CD4-positive, CD25-positive, alpha-beta regulatory T cell (primary cell): ENCODE measurements at regions not wholly inside any gene's neighbourhood (a gene's known extent, or its start where the extent isn't known, plus 50 kb on each side); places are given as distances from the start of the nearest gene placed in this dataset.

Source experiments
- ATAC-seq, 2 donors: fragments of 150-1000 bp; cut with Tn5 transposase; one replicate each; pipeline ENCODE4 v1.10.0; 2021; ENCODE audit warnings: low read depth in 2 of 2, moderate number of reproducible peaks in 2 of 2, moderate library complexity in 1 of 2
- DNase-seq, 3 donors: peaks; one replicate each; pipeline versions ENCODE4 v3.0.0 to v3.0.0-alpha.2; 2012 to 2022; ENCODE audit warnings: mixed read lengths in 1 of 3
- H3K27ac ChIP-seq: one replicate; pipeline ENCODE4 v1.7.0; 2013; ENCODE audit warnings: mild to moderate bottlenecking, low read length; ENCODE audit not compliant: insufficient read depth, poor library complexity, severe bottlenecking
- H3K27me3 ChIP-seq: one replicate; pipeline ENCODE4 v1.7.0; 2013; ENCODE audit warnings: low read length; ENCODE audit not compliant: control insufficient read depth, insufficient read depth
- H3K36me3 ChIP-seq: one replicate; pipeline ENCODE4 v1.7.0; 2013; ENCODE audit warnings: mild to moderate bottlenecking, low read length, moderate library complexity; ENCODE audit not compliant: control insufficient read depth, insufficient read depth
- H3K4me1 ChIP-seq: 2 replicates; pipeline ENCODE4 v1.7.0; 2013; ENCODE audit warnings: mild to moderate bottlenecking, low read length; ENCODE audit not compliant: insufficient read depth, control insufficient read depth, poor library complexity, severe bottlenecking
- H3K4me3 ChIP-seq: one replicate; pipeline ENCODE4 v1.7.0; 2013; ENCODE audit warnings: low read depth, mild to moderate bottlenecking, low read length, moderate library complexity
- H3K9me3 ChIP-seq, 2 experiments: 1 replicate in 1 of 2; 2 replicates in 1 of 2; pipeline ENCODE4 v1.7.0; 2013; ENCODE audit warnings: low read length in 2 of 2, mild to moderate bottlenecking in 1 of 2, moderate library complexity in 1 of 2; ENCODE audit not compliant: control insufficient read depth in 2 of 2
- H3K27ac Mint-ChIP-seq, 3 donors: one replicate each; pipeline ENCODE4 v1.8.0; 2020 to 2022; ENCODE audit warnings: mild to moderate bottlenecking in 3 of 3, mixed read lengths in 3 of 3, moderate library complexity in 2 of 3
- H3K27me3 Mint-ChIP-seq: one replicate; pipeline ENCODE4 v1.8.0; 2022; ENCODE audit warnings: mild to moderate bottlenecking, mixed read lengths
- H3K36me3 Mint-ChIP-seq: one replicate; pipeline ENCODE4 v1.8.0; 2020; ENCODE audit warnings: mixed read lengths
- H3K4me1 Mint-ChIP-seq, 4 donors: one replicate each; pipeline ENCODE4 v1.8.0; 2020 to 2022; ENCODE audit warnings: mixed read lengths in 4 of 4, mild to moderate bottlenecking in 1 of 4
- H3K4me3 Mint-ChIP-seq, 4 donors: one replicate each; pipeline ENCODE4 v1.8.0; 2020 to 2022; ENCODE audit warnings: mild to moderate bottlenecking in 4 of 4, mixed read lengths in 4 of 4, moderate library complexity in 3 of 4
- H3K9me3 Mint-ChIP-seq, 7 donors: one replicate each; pipeline ENCODE4 v1.8.0; 2020 to 2022; ENCODE audit warnings: mixed read lengths in 7 of 7, mild to moderate bottlenecking in 3 of 7, moderate library complexity in 2 of 7

GRCh38 chr20:60506061-60506460, 547.8 kb downstream of the CDH26 start:
- Mint-ChIP-seq H3K27ac (no peak overlapping the region), H3K27me3 (peaks cover 10% of the 10 kb centered on the region), H3K4me3 (no peak overlapping the region), H3K36me3 (no peaks in the 10 kb centered on the region), H3K4me1 (no peaks in the 10 kb centered on the region), H3K9me3 (peaks cover 0 to 4% (median 0%) of the 10 kb centered on the region in 7 donors)
- Histone ChIP-seq H3K4me3 (no peak overlapping the region), H3K27me3 (peaks cover 2% of the 10 kb centered on the region), H3K27ac (no peak overlapping the region), H3K36me3 (no peaks in the 10 kb centered on the region), H3K9me3 (no peaks in the 10 kb centered on the region), H3K4me1 (no peaks in the 10 kb centered on the region)
- DNase-seq (no peak), ATAC-seq (no peak)

GRCh38 chr20:60507087-60507694, 549.0 kb downstream of the CDH26 start:
- no peaks in the 10 kb centered on the region for H3K36me3 ChIP-seq
- H3K36me3 Mint-ChIP-seq = no peaks in the 10 kb centered on the region
- H3K27ac ChIP-seq = no peak overlapping the region
- H3K9me3 Mint-ChIP-seq = peaks cover 0 to 4% (median 0%) of the 10 kb centered on the region in 7 donors
- DNase-seq (no peak), ATAC-seq (no peak)
- H3K9me3 ChIP-seq = no peaks in the 10 kb centered on the region
- no peaks in the 10 kb centered on the region for H3K4me1 Mint-ChIP-seq
- no peak overlapping the region for H3K4me3 ChIP-seq
- H3K4me3 Mint-ChIP-seq = no peak overlapping the region
- no peaks in the 10 kb centered on the region for H3K4me1 ChIP-seq
- H3K27ac Mint-ChIP-seq = peak overlapping the region in 1 of 3 donors; percentile 34
- H3K27me3 ChIP-seq = peaks cover 2% of the 10 kb centered on the region
- peaks cover 10% of the 10 kb centered on the region for H3K27me3 Mint-ChIP-seq

GRCh38 chr20:60509407-60509806, 551.2 kb downstream of the CDH26 start:
- Mint-ChIP-seq H3K27me3 (peaks cover 10% of the 10 kb centered on the region), H3K27ac (no peak overlapping the region), H3K36me3 (no peaks in the 10 kb centered on the region), H3K4me3 (no peak overlapping the region), H3K9me3 (peaks cover 0 to 4% (median 1%) of the 10 kb centered on the region in 7 donors), H3K4me1 (no peaks in the 10 kb centered on the region)
- H3K4me1 ChIP-seq = no peaks in the 10 kb centered on the region
- no peaks in the 10 kb centered on the region for H3K36me3 ChIP-seq
- H3K27ac ChIP-seq = no peak overlapping the region
- no peak for ATAC-seq
- H3K27me3 ChIP-seq = peaks cover 2% of the 10 kb centered on the region
- no peak overlapping the region for H3K4me3 ChIP-seq
- no peaks in the 10 kb centered on the region for H3K9me3 ChIP-seq
- DNase-seq = no peak

- Mint-ChIP-seq H3K4me1 (no peaks in the 10 kb centered on the region), H3K4me3 (no peak overlapping the region), H3K9me3 (peaks cover 0 to 5% (median 1%) of the 10 kb centered on the region in 7 donors), H3K27ac (no peak overlapping the region), H3K27me3 (peaks cover 10% of the 10 kb centered on the region), H3K36me3 (no peaks in the 10 kb centered on the region)
- H3K27ac ChIP-seq = no peak overlapping the region
- DNase-seq (no peak), ATAC-seq (no peak)
- no peaks in the 10 kb centered on the region for H3K27me3 ChIP-seq
- H3K36me3 ChIP-seq = no peaks in the 10 kb centered on the region
- H3K9me3 ChIP-seq = no peaks in the 10 kb centered on the region
- no peaks in the 10 kb centered on the region for H3K4me1 ChIP-seq
- H3K4me3 ChIP-seq = no peak overlapping the region
Observed at GRCh38 chr20:60510356-60510755, 552.1 kb downstream of the CDH26 start.

- Mint-ChIP-seq H3K4me1 (no peaks in the 10 kb centered on the region), H3K27ac (no peak overlapping the region), H3K4me3 (no peak overlapping the region), H3K9me3 (peaks cover 0 to 3% (median 1%) of the 10 kb centered on the region in 7 donors), H3K36me3 (no peaks in the 10 kb centered on the region), H3K27me3 (peaks cover 10% of the 10 kb centered on the region)
- Histone ChIP-seq H3K9me3 (no peaks in the 10 kb centered on the region), H3K4me3 (no peak overlapping the region), H3K4me1 (no peaks in the 10 kb centered on the region), H3K36me3 (no peaks in the 10 kb centered on the region), H3K27me3 (no peaks in the 10 kb centered on the region), H3K27ac (no peak overlapping the region)
- ATAC-seq = no peak
- DNase-seq = no peak
Observed at GRCh38 chr20:60512443-60512842, 554.2 kb downstream of the CDH26 start.

GRCh38 chr20:60513141-60513540, 554.9 kb downstream of the CDH26 start:
- Histone ChIP-seq H3K4me3 (no peak overlapping the region), H3K27ac (no peak overlapping the region), H3K27me3 (no peaks in the 10 kb centered on the region), H3K4me1 (no peaks in the 10 kb centered on the region), H3K36me3 (no peaks in the 10 kb centered on the region), H3K9me3 (no peaks in the 10 kb centered on the region)
- DNase-seq (no peak), ATAC-seq (no peak)
- Mint-ChIP-seq H3K4me1 (no peaks in the 10 kb centered on the region), H3K9me3 (peaks cover 0 to 3% (median 1%) of the 10 kb centered on the region in 7 donors), H3K4me3 (no peak overlapping the region), H3K27ac (no peak overlapping the region), H3K27me3 (peaks cover 10% of the 10 kb centered on the region), H3K36me3 (no peaks in the 10 kb centered on the region)

GRCh38 chr20:60516442-60516841, 558.2 kb downstream of the CDH26 start:
- Mint-ChIP-seq H3K4me3 (no peak overlapping the region), H3K4me1 (no peaks in the 10 kb centered on the region), H3K36me3 (no peaks in the 10 kb centered on the region), H3K27me3 (peaks cover 5% of the 10 kb centered on the region), H3K27ac (no peak overlapping the region), H3K9me3 (peaks cover 0 to 3% (median 1%) of the 10 kb centered on the region in 7 donors)
- Histone ChIP-seq H3K27ac (no peak overlapping the region), H3K4me3 (no peak overlapping the region), H3K9me3 (no peaks in the 10 kb centered on the region), H3K4me1 (no peaks in the 10 kb centered on the region), H3K36me3 (no peaks in the 10 kb centered on the region), H3K27me3 (no peaks in the 10 kb centered on the region)
- ATAC-seq (no peak), DNase-seq (no peak)

- no peak overlapping the region for H3K27ac Mint-ChIP-seq
- Histone ChIP-seq H3K27me3 (no peaks in the 10 kb centered on the region), H3K4me3 (no peak overlapping the region), H3K4me1 (no peaks in the 10 kb centered on the region), H3K9me3 (no peaks in the 10 kb centered on the region), H3K36me3 (no peaks in the 10 kb centered on the region), H3K27ac (no peak overlapping the region)
- peaks cover 0 to 2% (median under 1%) of the 10 kb centered on the region in 7 donors for H3K9me3 Mint-ChIP-seq
- peaks cover 5% of the 10 kb centered on the region for H3K27me3 Mint-ChIP-seq
- H3K4me1 Mint-ChIP-seq = no peaks in the 10 kb centered on the region
- no peak for DNase-seq
- no peak overlapping the region for H3K4me3 Mint-ChIP-seq
- ATAC-seq = no peak
- H3K36me3 Mint-ChIP-seq = no peaks in the 10 kb centered on the region
Observed at GRCh38 chr20:60518022-60518421, 559.8 kb downstream of the CDH26 start.
